ENCODE measurements at regions not wholly inside any gene's neighbourhood (a gene's known extent, or its start where the extent isn't known, plus 50 kb on each side); places are given as distances from the start of the nearest gene placed in this dataset.
"Not testable (repeated sequence)": the region's sequence is repeated elsewhere in the genome, so short reads cannot be mapped to it uniquely, and the experiment has no call there.

DNA sequence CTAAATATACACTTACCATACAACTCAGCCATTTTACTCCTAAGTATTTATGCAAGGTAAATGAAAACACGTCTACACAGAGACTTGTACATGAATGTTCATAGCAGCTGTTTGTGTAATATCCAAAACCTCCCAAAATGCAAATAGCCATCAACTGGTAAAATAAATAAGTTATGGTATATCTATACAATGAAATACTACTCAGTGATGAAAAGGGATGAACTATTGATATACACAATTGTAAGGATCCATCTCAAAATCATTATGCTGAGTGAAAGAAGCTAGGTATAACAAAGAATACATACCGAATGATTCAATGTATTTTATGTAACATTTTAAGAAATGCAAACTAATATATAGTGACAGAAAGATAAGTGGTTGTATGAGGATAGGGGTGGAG, 149.8 kb upstream of the TNFSF11 start:
- H3K9me3 ChIP-seq (ENCODE audit: control insufficient read depth, insufficient read depth, low read depth, low read length): peaks cover 11% of the 10 kb centered on the region
- no peaks in the 10 kb centered on the region for H3K4me1 ChIP-seq (ENCODE audit: control insufficient read depth, insufficient read depth, low read length)
- H3K4me3 ChIP-seq (ENCODE audit: low read depth, low read length): peak overlapping the region; percentile 7; the same call in 1 of the 2 replicates
- H3K27me3 ChIP-seq (ENCODE audit: control insufficient read depth, insufficient read depth, low read length): no peaks in the 10 kb centered on the region
- H3K9ac ChIP-seq (ENCODE audit: low read length): no peak overlapping the region
- H3K27ac ChIP-seq (ENCODE audit: low read depth, low read length): no peak overlapping the region
- no peaks in the 10 kb centered on the region for H3K36me3 ChIP-seq (ENCODE audit: control insufficient read depth, insufficient read depth, low read length)

GRCh38 chr13:42445354-42445753, 128.6 kb upstream of the TNFSF11 start:
- no peak overlapping the region for H3K4me3 ChIP-seq (ENCODE audit: low read depth, low read length)
- H3K27me3 ChIP-seq (ENCODE audit: control insufficient read depth, insufficient read depth, low read length): no peaks in the 10 kb centered on the region

GRCh38 chr13:42446597-42446996, 127.4 kb upstream of the TNFSF11 start:
- H3K27me3 ChIP-seq (ENCODE audit: control insufficient read depth, insufficient read depth, low read length); H3K9ac ChIP-seq (ENCODE audit: low read length); H3K36me3 ChIP-seq (ENCODE audit: control insufficient read depth, insufficient read depth, low read length); H3K27ac ChIP-seq (ENCODE audit: low read depth, low read length); H3K4me1 ChIP-seq (ENCODE audit: control insufficient read depth, insufficient read depth, low read length); H3K4me3 ChIP-seq (ENCODE audit: low read depth, low read length): not testable (repeated sequence)
- peaks cover 50% of the 10 kb centered on the region for H3K9me3 ChIP-seq (ENCODE audit: control insufficient read depth, insufficient read depth, low read depth, low read length)

More at GRCh38 chr13:42445354-42445753, 128.6 kb upstream of the TNFSF11 start:
- Histone ChIP-seq H3K9me3 (ENCODE audit: control insufficient read depth, insufficient read depth, low read depth, low read length) (peaks cover 46% of the 10 kb centered on the region), H3K27ac (ENCODE audit: low read depth, low read length) (no peak overlapping the region), H3K36me3 (ENCODE audit: control insufficient read depth, insufficient read depth, low read length) (no peaks in the 10 kb centered on the region), H3K9ac (ENCODE audit: low read length) (no peak overlapping the region), H3K4me1 (ENCODE audit: control insufficient read depth, insufficient read depth, low read length) (no peaks in the 10 kb centered on the region)

DNA sequence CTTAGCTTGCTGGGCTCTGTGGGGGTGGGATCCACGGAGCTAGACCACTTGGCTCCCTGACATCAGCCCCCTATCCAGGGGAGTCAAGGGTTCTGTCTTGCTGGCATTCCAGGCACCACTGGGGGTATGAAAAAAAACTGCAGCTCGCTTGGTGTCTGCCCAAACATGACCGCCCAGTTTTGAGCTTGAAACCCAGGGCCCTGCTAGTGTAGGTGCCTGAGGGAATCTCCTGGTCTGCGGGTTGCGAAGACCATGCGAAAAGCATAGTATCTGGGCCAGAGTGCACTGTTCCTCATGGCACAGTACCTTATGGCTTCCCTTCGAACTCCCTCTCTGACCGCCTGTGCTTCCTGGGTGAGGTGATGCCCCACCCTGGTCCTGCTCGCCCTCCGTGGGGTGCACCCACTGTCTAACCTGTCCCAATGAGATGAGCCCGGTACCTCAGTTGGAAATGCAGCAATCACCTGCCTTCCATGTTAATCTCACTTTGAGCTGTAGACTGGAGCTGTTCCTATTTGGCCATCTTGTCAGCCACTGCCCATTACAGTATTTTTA, 120.8 kb upstream of the TNFSF11 start:
- H3K27ac ChIP-seq (ENCODE audit: low read depth, low read length): no peak overlapping the region
- no peak overlapping the region for H3K9ac ChIP-seq (ENCODE audit: low read length)
- no peaks in the 10 kb centered on the region for H3K4me1 ChIP-seq (ENCODE audit: control insufficient read depth, insufficient read depth, low read length)
- no peaks in the 10 kb centered on the region for H3K27me3 ChIP-seq (ENCODE audit: control insufficient read depth, insufficient read depth, low read length)
- no peaks in the 10 kb centered on the region for H3K36me3 ChIP-seq (ENCODE audit: control insufficient read depth, insufficient read depth, low read length)
- no peak overlapping the region for H3K4me3 ChIP-seq (ENCODE audit: low read depth, low read length)
- H3K9me3 ChIP-seq (ENCODE audit: control insufficient read depth, insufficient read depth, low read depth, low read length): 0 out of 2 replicates have a peak, but pooled peaks cover 16% of the 10 kb centered on the region

GRCh38 chr13:42454749-42455148, 119.2 kb upstream of the TNFSF11 start:
- Histone ChIP-seq H3K4me1 (ENCODE audit: control insufficient read depth, insufficient read depth, low read length) (no peaks in the 10 kb centered on the region), H3K27me3 (ENCODE audit: control insufficient read depth, insufficient read depth, low read length) (no peaks in the 10 kb centered on the region), H3K9ac (ENCODE audit: low read length) (no peak overlapping the region), H3K4me3 (ENCODE audit: low read depth, low read length) (no peak overlapping the region), H3K27ac (ENCODE audit: low read depth, low read length) (no peak overlapping the region), H3K36me3 (ENCODE audit: control insufficient read depth, insufficient read depth, low read length) (no peaks in the 10 kb centered on the region), H3K9me3 (ENCODE audit: control insufficient read depth, insufficient read depth, low read depth, low read length) (0 out of 2 replicates have a peak, but pooled peaks cover 12% of the 10 kb centered on the region)

DNA sequence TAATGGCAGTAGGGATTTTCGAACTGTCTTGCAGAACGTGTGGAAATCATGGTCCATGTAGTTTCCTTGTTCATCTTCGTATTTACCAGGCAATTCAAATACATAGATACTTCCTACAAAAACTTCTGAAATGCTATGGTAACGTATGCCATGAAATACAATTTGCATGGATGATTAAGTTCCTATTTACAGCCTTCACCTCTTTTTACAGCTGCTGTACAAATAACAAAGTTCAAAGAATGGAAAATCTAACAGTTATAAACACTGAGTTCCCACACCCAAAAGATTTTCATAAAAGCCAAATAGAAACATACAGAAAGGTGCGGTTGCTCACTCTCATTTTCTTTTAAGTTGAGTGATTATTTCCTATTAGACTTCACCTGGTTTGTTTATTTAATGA, 115.8 kb upstream of the TNFSF11 start:
- Histone ChIP-seq H3K36me3 (ENCODE audit: control insufficient read depth, insufficient read depth, low read length) (no peaks in the 10 kb centered on the region), H3K9ac (ENCODE audit: low read length) (no peak overlapping the region), H3K27ac (ENCODE audit: low read depth, low read length) (no peak overlapping the region), H3K4me1 (ENCODE audit: control insufficient read depth, insufficient read depth, low read length) (no peaks in the 10 kb centered on the region), H3K4me3 (ENCODE audit: low read depth, low read length) (no peak overlapping the region), H3K27me3 (ENCODE audit: control insufficient read depth, insufficient read depth, low read length) (no peaks in the 10 kb centered on the region), H3K9me3 (ENCODE audit: control insufficient read depth, insufficient read depth, low read depth, low read length) (0 out of 2 replicates have a peak, but pooled peaks cover 4% of the 10 kb centered on the region)

DNA sequence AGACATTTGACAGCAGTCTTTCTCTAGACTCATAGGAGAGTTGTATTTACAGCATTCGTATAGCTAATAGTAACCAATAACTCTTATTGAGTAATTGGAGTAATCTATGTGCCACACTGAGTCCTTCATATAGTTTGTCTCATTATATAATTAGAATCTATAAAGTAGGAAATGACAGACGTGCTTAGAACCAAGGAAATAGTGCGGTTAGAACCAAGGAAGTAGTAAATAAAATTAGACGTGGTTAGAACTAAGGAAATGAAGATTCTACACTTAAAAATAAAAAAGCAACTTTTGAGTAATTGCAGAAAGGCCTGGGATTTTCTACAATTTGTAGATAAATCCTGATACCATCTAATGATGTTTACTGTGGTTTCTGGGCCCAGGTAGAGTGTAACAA, 107.8 kb upstream of the TNFSF11 start:
- H3K27ac ChIP-seq (ENCODE audit: low read depth, low read length): no peak overlapping the region
- no peaks in the 10 kb centered on the region for H3K4me1 ChIP-seq (ENCODE audit: control insufficient read depth, insufficient read depth, low read length)
- H3K9ac ChIP-seq (ENCODE audit: low read length): no peak overlapping the region
- H3K9me3 ChIP-seq (ENCODE audit: control insufficient read depth, insufficient read depth, low read depth, low read length): peaks cover 3% of the 10 kb centered on the region; the same call in 1 of the 2 replicates
- H3K36me3 ChIP-seq (ENCODE audit: control insufficient read depth, insufficient read depth, low read length): no peaks in the 10 kb centered on the region
- H3K27me3 ChIP-seq (ENCODE audit: control insufficient read depth, insufficient read depth, low read length): no peaks in the 10 kb centered on the region
- H3K4me3 ChIP-seq (ENCODE audit: low read depth, low read length): no peak overlapping the region

- Histone ChIP-seq H3K36me3 (ENCODE audit: control insufficient read depth, insufficient read depth, low read length) (no peaks in the 10 kb centered on the region), H3K4me1 (ENCODE audit: control insufficient read depth, insufficient read depth, low read length) (no peaks in the 10 kb centered on the region), H3K4me3 (ENCODE audit: low read depth, low read length) (no peak overlapping the region), H3K27ac (ENCODE audit: low read depth, low read length) (no peak overlapping the region), H3K9ac (ENCODE audit: low read length) (no peak overlapping the region), H3K9me3 (ENCODE audit: control insufficient read depth, insufficient read depth, low read depth, low read length) (no peaks in the 10 kb centered on the region; the same call in 1 of the 2 replicates), H3K27me3 (ENCODE audit: control insufficient read depth, insufficient read depth, low read length) (no peaks in the 10 kb centered on the region)
Observed at GRCh38 chr13:42466609-42467008, 107.3 kb upstream of the TNFSF11 start.

DNA sequence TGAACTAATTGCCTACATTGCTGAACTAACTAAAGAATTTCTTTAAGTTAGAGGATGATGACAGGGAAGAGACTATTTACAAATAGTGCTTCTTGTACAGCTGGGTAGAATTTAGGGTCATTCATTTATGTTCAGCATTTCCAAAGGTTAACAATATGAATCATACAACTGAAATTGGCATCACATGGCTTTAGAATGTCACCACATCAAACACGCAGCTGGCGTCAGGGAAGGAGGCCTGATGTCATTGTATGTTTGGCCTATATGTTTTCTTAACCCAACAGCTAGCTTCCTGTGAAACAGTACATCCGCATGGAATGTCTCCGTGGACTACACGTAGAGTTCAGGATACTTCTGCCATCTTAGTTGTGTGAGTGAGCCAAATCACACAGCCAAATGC, 99.0 kb upstream of the TNFSF11 start:
- no peaks in the 10 kb centered on the region for H3K27me3 ChIP-seq (ENCODE audit: control insufficient read depth, insufficient read depth, low read length)
- H3K4me1 ChIP-seq (ENCODE audit: control insufficient read depth, insufficient read depth, low read length): no peaks in the 10 kb centered on the region
- H3K36me3 ChIP-seq (ENCODE audit: control insufficient read depth, insufficient read depth, low read length): no peaks in the 10 kb centered on the region
- no peak overlapping the region for H3K4me3 ChIP-seq (ENCODE audit: low read depth, low read length)
- no peak overlapping the region for H3K9ac ChIP-seq (ENCODE audit: low read length)
- no peak overlapping the region for H3K27ac ChIP-seq (ENCODE audit: low read depth, low read length)
- peaks cover 25% of the 10 kb centered on the region for H3K9me3 ChIP-seq (ENCODE audit: control insufficient read depth, insufficient read depth, low read depth, low read length)

DNA sequence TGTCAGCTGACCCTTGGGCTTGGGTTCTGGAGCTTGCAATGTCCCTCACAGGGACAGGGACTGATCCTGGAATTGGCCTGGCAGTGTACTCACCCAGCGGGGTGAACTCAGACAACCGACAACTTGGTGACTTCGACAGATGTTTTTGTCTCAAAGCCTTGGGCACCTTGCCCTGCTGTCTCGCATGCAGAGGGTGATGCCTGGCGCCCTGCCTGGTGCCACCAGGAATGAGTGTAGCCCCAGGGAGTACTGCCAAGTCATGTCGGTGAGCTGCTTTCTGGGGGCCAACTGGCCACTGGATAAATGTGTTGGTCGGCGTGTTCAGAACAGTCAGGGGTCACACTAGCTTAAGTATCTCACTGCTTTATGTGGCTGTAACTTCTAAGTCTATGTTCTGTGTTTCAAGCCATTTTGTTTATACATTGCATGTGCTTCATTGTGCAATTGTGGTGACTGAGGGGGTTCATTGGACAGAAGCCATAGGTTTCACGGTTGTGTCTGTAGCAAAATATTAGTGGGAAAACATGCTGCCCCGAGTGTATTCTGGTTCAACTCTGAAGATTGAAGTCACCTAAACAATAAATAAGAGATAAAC, 96.3 kb upstream of the TNFSF11 start:
- Histone ChIP-seq H3K27ac (ENCODE audit: low read depth, low read length) (no peak overlapping the region), H3K9me3 (ENCODE audit: control insufficient read depth, insufficient read depth, low read depth, low read length) (peaks cover 25% of the 10 kb centered on the region), H3K4me1 (ENCODE audit: control insufficient read depth, insufficient read depth, low read length) (no peaks in the 10 kb centered on the region)

DNA sequence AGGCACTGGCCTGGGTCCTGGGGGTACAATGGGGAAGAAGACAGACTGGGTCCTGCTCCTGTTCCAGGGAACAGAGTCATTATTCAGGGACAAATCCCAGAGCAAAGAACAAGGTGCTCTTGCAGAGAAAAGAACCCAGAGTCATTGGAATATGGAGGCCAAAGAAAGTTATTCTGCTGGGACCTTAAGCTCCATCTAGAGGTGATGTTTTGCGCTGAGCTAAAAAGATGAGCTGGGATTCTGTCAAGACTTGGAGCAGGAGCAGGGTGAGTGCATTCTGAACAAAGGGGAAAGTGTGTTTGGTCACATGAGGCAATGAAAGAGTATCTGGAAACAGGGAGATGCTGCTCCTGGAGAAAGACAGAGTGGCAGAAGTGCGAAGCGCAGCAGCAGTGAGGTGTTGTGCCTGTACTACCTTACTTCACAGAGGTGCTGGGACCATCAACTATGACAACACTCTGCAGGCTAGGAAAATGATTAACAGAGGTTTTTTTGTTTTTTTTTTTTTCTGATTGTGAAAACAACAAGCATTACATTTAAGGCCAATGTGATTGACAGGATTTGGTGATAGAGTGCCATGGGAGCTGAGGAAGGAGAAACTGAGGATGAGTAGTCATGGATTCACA, 95.3 kb upstream of the TNFSF11 start:
- Histone ChIP-seq H3K4me3 (ENCODE audit: low read depth, low read length) (no peak overlapping the region), H3K4me1 (ENCODE audit: control insufficient read depth, insufficient read depth, low read length) (no peaks in the 10 kb centered on the region), H3K9me3 (ENCODE audit: control insufficient read depth, insufficient read depth, low read depth, low read length) (peaks cover 25% of the 10 kb centered on the region), H3K36me3 (ENCODE audit: control insufficient read depth, insufficient read depth, low read length) (no peaks in the 10 kb centered on the region), H3K9ac (ENCODE audit: low read length) (no peak overlapping the region), H3K27me3 (ENCODE audit: control insufficient read depth, insufficient read depth, low read length) (no peaks in the 10 kb centered on the region), H3K27ac (ENCODE audit: low read depth, low read length) (no peak overlapping the region)

More for the DNA sequence above, 96.3 kb upstream of the TNFSF11 start:
- no peak overlapping the region for H3K4me3 ChIP-seq (ENCODE audit: low read depth, low read length)
- no peak overlapping the region for H3K9ac ChIP-seq (ENCODE audit: low read length)
- no peaks in the 10 kb centered on the region for H3K27me3 ChIP-seq (ENCODE audit: control insufficient read depth, insufficient read depth, low read length)
- H3K36me3 ChIP-seq (ENCODE audit: control insufficient read depth, insufficient read depth, low read length): no peaks in the 10 kb centered on the region
